ENCODE measurements at regions not wholly inside any gene's neighbourhood (a gene's known extent, or its start where the extent isn't known, plus 50 kb on each side); places are given as distances from the start of the nearest gene placed in this dataset.
"Not testable (repeated sequence)": the region's sequence is repeated elsewhere in the genome, so short reads cannot be mapped to it uniquely, and the experiment has no call there.

DNA sequence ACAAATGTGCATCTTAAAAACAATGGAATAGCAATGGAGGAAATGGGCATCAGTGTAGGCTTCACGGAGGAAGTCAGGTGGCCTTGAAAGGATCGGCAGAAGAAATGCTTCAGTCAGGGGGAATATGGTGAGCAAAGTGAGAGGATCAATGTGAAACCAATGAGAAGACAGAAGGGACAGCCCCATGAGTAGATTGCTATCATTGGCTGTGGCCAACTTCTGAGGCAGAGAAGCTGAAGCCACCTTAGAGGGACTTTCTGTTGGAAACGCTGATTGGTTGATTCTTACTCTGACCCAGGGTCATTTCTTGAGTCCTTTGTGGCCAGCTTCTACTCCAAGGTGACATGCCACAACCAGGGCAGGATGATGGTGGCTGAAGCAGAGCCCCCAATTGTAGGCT lies 130.7 kb upstream of the ZNF648 start:
- no peak for DNase-seq

DNA sequence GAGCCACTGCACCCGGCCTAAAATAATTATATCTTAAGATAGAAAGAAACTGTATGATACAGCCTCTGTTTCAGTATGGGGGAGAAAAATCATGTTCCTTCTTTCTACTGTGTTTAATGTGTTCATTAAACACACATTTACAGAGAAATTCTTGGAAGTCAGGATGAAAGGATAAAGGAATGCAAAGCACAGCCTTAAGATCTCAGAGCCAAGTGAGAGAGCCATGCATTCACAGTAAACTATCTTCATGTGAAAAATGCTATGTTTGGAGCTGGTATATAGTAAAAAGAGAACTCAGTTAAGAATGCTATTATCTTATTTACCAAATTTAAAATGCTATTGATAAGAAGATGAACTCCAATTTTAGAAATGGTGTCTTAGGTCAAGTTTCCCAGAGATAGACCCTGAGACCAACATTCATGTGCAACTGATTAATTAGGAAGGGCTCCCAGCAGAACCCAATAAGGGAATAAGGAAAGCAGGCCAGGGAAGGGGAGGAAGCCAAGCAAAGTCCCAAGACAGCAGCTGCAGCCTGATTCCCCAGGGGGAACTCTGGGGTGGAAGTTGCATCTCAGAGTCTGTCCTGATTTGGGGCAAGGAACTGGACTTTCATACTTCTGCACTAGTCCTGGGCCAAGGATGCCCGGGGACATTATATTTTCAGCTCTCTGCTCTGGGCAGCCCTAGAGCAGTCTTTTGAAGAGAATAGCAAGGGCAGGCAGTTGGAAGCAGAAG lies 130.0 kb upstream of the ZNF648 start:
- DNase-seq = no peak

- peak; percentile 16 for DNase-seq
Measured at GRCh38 chr1:182189535-182190066, 128.1 kb upstream of the ZNF648 start.

DNA sequence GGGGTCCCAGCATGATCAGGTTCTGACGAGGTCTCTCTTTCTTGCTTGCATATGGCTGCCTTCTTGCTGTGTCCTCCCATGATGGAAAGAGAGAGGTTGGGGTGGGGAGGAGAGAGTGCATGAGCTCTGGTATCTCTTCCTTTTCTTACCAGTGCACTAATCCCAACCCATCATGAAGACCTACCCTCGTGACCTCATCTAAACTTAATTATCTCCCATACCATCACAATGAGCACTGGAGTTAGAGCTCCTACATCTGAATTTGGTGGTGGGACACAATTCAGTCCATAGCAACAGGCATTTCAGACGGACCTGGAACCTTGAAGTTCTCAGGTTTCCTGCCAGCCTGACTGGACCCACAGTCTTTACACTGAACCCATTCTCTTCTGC lies 125.2 kb upstream of the ZNF648 start:
- no peak for DNase-seq

DNA sequence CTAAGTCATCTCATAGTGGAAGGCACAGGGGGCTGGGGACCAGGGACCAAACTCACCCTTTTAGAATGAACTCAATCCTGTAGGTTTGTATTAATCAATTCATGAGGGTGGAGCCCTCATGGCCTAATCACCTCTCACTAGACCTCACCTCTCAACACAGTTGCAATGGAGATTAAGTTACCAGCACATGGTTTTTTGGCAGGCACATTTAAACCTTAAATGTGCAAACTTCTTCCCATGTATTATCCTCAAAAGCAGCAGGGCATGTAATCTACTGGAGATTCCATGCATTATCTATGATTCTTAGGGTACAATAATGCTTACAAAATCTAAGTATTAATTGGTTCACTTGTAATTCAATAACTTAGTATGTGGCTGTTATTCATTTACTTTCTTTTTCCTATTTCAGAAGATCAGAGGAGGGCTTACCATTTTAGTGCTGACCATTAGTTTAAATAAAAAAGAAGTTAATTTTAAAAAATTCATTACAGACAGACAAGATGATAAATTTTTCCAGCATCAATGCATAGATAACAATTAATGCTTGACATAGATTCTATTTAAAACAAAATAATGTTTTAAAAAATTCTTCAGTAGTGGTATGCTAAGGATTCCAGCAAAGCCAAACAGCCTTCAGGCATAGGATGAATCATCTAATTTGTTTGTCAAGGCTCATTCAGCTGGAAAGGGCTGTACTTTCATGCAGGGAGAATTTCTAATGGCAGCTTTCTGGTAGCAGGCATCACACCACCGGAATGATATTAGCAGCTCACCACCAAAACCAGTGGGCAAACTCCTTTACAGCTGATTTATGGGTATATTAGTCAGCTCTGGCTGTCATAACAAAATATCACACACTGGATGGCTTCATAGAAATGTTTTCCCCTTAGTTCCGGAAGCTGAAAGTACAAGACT lies 124.6 kb upstream of the ZNF648 start:
- no peak for DNase-seq

DNA sequence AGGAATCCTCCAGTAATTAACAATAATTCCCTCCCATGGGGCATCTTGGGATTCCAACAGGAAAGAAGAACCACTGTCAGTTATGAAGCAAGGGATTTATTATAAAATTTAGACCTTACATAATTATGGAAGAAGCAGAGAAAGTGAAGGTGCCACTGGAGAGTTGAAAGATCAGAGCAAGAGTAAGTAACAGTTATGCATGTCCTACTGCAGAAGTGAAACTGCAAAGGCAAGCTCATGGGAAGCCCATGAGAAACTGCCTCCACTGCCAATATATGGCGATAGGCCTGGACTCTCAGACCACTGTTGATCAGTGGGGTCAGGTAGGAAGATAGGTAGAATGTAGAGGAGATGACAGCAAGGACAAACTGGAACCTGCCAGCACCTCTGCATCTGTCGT lies 123.6 kb upstream of the ZNF648 start:
- DNase-seq = no peak

- no peak for DNase-seq
Measured at GRCh38 chr1:182183606-182184005, 122.1 kb upstream of the ZNF648 start.

DNA sequence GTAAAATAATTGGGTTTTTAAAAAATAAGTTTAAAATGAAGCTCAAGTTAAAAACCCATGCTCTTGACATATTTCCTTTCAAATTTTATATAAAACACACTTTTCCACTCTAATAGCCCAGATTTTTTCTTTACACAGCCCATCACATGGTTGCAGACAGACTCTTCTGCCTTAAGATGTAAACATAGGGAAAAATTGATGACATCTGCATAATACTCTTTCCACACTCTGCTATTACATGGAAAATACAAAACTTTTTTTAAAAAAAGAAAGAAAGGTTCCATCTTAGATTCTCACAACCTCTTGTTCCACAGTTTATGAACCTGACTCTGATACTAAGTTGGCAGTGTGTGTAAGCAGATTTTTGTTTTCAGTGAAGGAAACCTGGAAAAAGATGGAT lies 120.8 kb upstream of the ZNF648 start:
- DNase-seq = no peak

DNA sequence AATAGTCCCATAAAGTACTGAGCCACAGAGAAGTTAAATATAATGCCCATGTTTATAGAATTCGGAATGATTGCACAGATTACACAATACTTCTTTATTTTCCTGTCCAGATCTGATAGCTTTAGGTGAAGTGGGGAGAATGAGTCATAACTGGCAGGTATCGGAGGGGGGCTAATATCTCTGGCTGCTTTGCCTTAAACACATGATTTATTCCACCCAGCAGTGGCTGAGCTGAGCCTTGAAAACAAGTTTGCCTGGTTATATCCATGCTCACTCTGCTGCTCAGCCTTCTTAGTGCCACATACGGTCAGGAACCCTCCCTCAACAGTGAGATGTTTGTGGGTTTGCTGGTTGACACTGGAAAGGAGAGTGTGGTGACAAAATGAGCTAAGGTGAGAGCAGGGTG lies 119.7 kb upstream of the ZNF648 start:
- DNase-seq = no peak

GRCh38 chr1:182175361-182175931 lies 113.9 kb upstream of the ZNF648 start:
- DNase-seq = peak; percentile 94

DNA sequence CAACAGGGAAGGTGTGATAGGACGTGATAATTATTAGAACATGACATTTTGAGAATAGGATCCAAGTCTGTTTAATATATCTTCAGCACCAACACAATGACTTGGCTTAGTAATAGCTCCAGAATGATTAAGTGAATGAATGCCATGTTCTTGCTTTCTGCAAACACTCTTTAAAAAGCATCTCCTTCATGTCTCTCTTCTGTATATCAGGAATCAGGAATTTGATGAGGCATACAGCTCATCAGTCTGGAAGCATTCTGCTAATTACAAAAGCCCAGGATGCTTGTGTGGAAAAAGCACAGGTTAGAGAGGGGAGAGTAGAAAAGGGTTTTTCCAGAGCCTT lies 113.0 kb upstream of the ZNF648 start:
- DNase-seq = no peak

DNA sequence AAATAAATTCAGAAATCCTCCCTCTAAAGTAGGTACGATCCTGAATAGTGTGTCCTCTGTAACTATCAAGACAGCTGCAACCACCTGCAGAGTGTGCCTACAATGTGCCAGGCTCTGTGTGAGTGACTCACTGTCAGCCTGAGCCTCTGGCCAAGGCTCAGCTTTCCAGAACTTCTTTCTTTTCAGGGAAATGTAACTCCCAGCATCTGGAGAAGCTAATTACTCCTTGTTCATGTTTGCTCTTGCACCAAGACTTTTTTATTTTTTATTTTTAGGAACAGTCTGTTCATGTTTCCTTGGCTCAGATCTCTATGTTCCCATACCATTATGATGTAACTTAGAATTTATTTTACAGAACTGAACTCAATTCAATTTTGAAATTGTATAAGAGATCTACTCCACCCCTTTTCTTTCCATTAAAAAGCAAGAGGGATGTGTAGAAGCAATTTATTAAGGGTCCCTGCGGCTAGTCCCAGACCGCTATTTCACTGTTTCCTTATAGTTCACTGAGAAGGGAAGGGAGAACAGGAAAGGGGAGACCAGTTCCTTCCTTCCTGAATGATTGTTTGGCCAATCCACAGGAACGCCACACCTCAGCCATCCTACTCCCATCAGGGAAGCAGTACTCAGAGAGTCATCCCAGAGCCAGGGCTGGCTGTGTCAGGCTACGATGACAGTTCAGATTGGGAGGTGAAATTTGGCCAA lies 112.4 kb upstream of the ZNF648 start:
- no peak for DNase-seq

DNA sequence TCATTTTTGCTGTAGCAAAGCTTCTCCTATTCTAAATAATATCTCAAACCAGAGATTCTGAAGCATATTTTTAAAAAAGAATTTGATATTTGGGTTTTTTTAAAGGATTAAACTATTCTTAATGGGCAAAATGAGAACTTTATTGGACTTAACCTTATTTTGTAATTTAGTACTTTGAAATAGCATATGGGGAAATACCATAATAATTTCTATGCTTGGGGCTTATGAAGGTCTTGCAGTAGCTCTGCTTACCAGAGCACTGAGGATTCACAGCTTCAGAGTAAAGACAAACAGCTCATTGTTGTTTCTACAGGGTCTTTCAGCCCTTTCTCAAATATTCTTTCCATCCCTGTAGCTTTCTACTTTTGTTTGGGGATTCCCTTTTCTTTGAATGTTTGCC lies 111.2 kb upstream of the ZNF648 start:
- no peak for DNase-seq

GRCh38 chr1:182170891-182171461 lies 109.5 kb upstream of the ZNF648 start:
- DNase-seq = no peak

- peak; percentile 34 for DNase-seq
Measured at GRCh38 chr1:182169203-182169602, 107.7 kb upstream of the ZNF648 start.

DNA sequence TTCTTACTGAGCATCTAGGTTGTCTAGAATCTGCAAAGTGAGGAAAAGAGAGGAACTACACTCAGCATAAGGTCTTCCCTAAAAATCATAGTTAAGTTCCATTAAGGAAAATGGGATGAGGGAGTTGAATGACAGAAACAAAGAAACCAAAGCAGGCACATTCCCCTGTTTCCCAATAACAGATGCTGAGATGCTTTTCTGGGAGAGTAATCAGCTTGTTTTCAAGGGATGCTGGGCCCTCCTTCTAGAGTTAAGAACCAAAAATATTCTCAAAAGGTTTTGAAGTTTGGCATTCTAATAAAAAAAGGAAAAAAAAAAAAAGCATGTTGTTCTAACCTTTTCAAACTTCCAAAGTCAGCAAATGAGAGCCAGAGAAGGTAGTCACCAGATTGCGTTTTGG lies 105.2 kb upstream of the ZNF648 start:
- DNase-seq = no peak

- no peak for DNase-seq
Measured at GRCh38 chr1:182166321-182166720, 104.8 kb upstream of the ZNF648 start.

- no peak for DNase-seq
Measured at GRCh38 chr1:182164273-182164672, 102.8 kb upstream of the ZNF648 start.

GRCh38 chr1:182163821-182164223 lies 102.3 kb upstream of the ZNF648 start:
- no peak for DNase-seq

GRCh38 chr1:182159443-182159842 lies 97.9 kb upstream of the ZNF648 start:
- DNase-seq = no peak

- DNase-seq = no peak
Measured at GRCh38 chr1:182157187-182157586, 95.7 kb upstream of the ZNF648 start.

- not testable (repeated sequence) for DNase-seq
Measured at GRCh38 chr1:182154425-182154824, 92.9 kb upstream of the ZNF648 start.
